HCT116 (cell line): ENCODE measurements at regions not wholly inside any gene's neighbourhood (a gene's known extent, or its start where the extent isn't known, plus 50 kb on each side); places are given as distances from the start of the nearest gene placed in this dataset.

Experiments
- ATAC-seq: fragments of 200-7000 bp; cut with Tn5 transposase; 2 replicates; pipeline ENCODE4 v1.9.1; 2020; ENCODE audit warnings: mild to moderate bottlenecking, moderate library complexity
- BruUV-seq: library from RNA; stranded (reverse); fragments of 400-500 nt; replicated peaks from 2 replicates; lab custom pipeline; 2021; lab: Mats Ljungman, UMichigan
- CTCF ChIA-PET: fragments of 300-600 bp; sonication (Branson Sonifier 250); formaldehyde crosslinking; loops from one replicate; lab custom pipeline; 2021; ENCODE audit warnings: antibody characterized with exemption; lab: Charles Lee
- POLR2A ChIA-PET: fragments of 300-600, 350-600 bp; sonication (Branson Sonifier 250); formaldehyde crosslinking; loops from one replicate; lab custom pipeline; 2021; ENCODE audit warnings: antibody characterized with exemption; lab: Charles Lee
- RAD21 ChIA-PET, 2 experiments: fragments of 300-600 bp; sonication (Branson Sonifier 250); formaldehyde crosslinking; loops; one replicate each; lab custom pipeline; 2023; ENCODE audit warnings: low total read pairs in 2 of 2; ENCODE audit not compliant: uncharacterized antibody in 2 of 2, unreplicated experiment in 2 of 2, low non-redundant PET in 1 of 2; lab: Charles Lee
- DNase-seq: peaks from one replicate; pipeline ENCODE4 v3.0.0-alpha.2; 2010; ENCODE audit warnings: low read depth, low spot score
- H2AFZ ChIP-seq: fragments of 200-600 bp; shearing (Covaris generic), sonication (generic); 2 replicates; pipeline ENCODE4 v1.6.1; 2017; ENCODE audit warnings: low read depth, mixed run types, mixed read lengths, antibody characterized with exemption, low read length; ENCODE audit not compliant: poor library complexity, severe bottlenecking
- H3K27ac ChIP-seq: 2 replicates; pipeline ENCODE4 v1.5.1; 2012; ENCODE audit warnings: low read depth, low read length
- H3K27me3 ChIP-seq: fragments of 200-600 bp; sonication (generic); 2 replicates; pipeline ENCODE4 v1.6.1; 2016; ENCODE audit warnings: mixed run types, low read length, mixed read lengths; ENCODE audit not compliant: insufficient read depth
- H3K36me3 ChIP-seq, 2 experiments: fragments of 200-500 bp in 1 of 2; fragments of 200-600 bp in 1 of 2; sonication (Bioruptor generic) in 1 of 2; sonication (generic) in 1 of 2; 2 replicates each; pipeline versions ENCODE4 v1.5.1 to v1.6.1; 2014 to 2016; ENCODE audit warnings: low read length in 2 of 2, inconsistent platforms in 1 of 2, mixed read lengths in 1 of 2, mixed run types in 1 of 2; ENCODE audit not compliant: insufficient read depth in 2 of 2, control insufficient read depth in 1 of 2
- H3K4me1 ChIP-seq, 2 experiments: fragments of 200-600 bp in 1 of 2; sonication (generic) in 1 of 2; 2 replicates each; pipeline versions ENCODE4 v1.5.1 to v1.6.1; 2012 to 2017; ENCODE audit warnings: low read length in 2 of 2, inconsistent platforms in 1 of 2, mild to moderate bottlenecking in 1 of 2, mixed read lengths in 1 of 2, mixed run types in 1 of 2, moderate library complexity in 1 of 2; ENCODE audit not compliant: insufficient read depth in 2 of 2, control insufficient read depth in 1 of 2
- H3K4me2 ChIP-seq: fragments of 200-600 bp; sonication (generic); 2 replicates; pipeline ENCODE4 v1.6.1; 2017; ENCODE audit warnings: mixed run types, low read length, mixed read lengths
- H3K4me3 ChIP-seq, 2 experiments: fragments of 200-600 bp in 1 of 2; sonication (generic) in 1 of 2; replicated peaks in 1 of 2; 2 replicates each; pipeline ENCODE4 v1.5.1; 2011 to 2016; ENCODE audit warnings: low read length in 2 of 2, control low read depth in 1 of 2, low read depth in 1 of 2, mild to moderate bottlenecking in 1 of 2, mixed read lengths in 1 of 2, mixed run types in 1 of 2
- H3K79me2 ChIP-seq: fragments of 200-600 bp; sonication (generic); 2 replicates; pipeline ENCODE4 v1.6.1; 2017; ENCODE audit warnings: mild to moderate bottlenecking, mixed run types, low read length, moderate library complexity, mixed read lengths; ENCODE audit not compliant: insufficient read depth
- H3K9ac ChIP-seq: fragments of 200-600 bp; sonication (generic); 2 replicates; pipeline ENCODE4 v1.6.1; 2016; ENCODE audit warnings: low read length, mixed read lengths
- H3K9me2 ChIP-seq: fragments of 200-600 bp; sonication (generic), shearing (Covaris generic); 2 replicates; pipeline ENCODE4 v1.6.1; 2017; ENCODE audit warnings: mixed run types, mild to moderate bottlenecking, moderate library complexity; ENCODE audit not compliant: insufficient read depth
- H3K9me3 ChIP-seq, 2 experiments: fragments of 200-500 bp in 1 of 2; fragments of 200-600 bp in 1 of 2; sonication (Bioruptor generic) in 1 of 2; sonication (generic) in 1 of 2; 2 replicates each; pipeline ENCODE4 v1.6.1; 2014 to 2017; ENCODE audit warnings: low read length in 2 of 2, mixed read lengths in 2 of 2, inconsistent platforms in 1 of 2, low read depth in 1 of 2, mild to moderate bottlenecking in 1 of 2, mixed run types in 1 of 2, moderate library complexity in 1 of 2; ENCODE audit not compliant: control insufficient read depth in 1 of 2, insufficient read depth in 1 of 2
- H4K20me1 ChIP-seq: fragments of 200-600 bp; sonication (generic), shearing (Covaris generic); 2 replicates; pipeline ENCODE4 v1.6.1; 2017; ENCODE audit warnings: mixed run types, mild to moderate bottlenecking, moderate library complexity; ENCODE audit not compliant: insufficient read depth
- CEBPB ChIP-seq: IDR thresholded peaks from 2 replicates; pipeline ENCODE4 v1.6.1; 2012; ENCODE audit warnings: low read depth
- CTCF ChIP-seq, 3 experiments: fragments of 200-600 bp in 1 of 3; sonication (generic) in 1 of 3; IDR thresholded peaks in 2 of 3; conservative IDR thresholded peaks in 1 of 3; 2 replicates each; pipeline ENCODE4 v1.5.1; 2012 to 2017; ENCODE audit warnings: low read depth in 2 of 3, low read length in 2 of 3, antibody characterized with exemption in 1 of 3, borderline replicate concordance in 1 of 3, control low read depth in 1 of 3, mild to moderate bottlenecking in 1 of 3, mixed read lengths in 1 of 3, mixed run types in 1 of 3, moderate library complexity in 1 of 3; ENCODE audit not compliant: insufficient read depth in 1 of 3
- ELF1 ChIP-seq: IDR thresholded peaks from 2 replicates; pipeline ENCODE4 v1.6.1; 2012; ENCODE audit warnings: low read depth, borderline replicate concordance
- MAX ChIP-seq: IDR thresholded peaks from 2 replicates; pipeline ENCODE4 v1.6.1; 2012
- POLR2A ChIP-seq: IDR thresholded peaks from 2 replicates; pipeline ENCODE4 v1.7.0; 2011; ENCODE audit warnings: borderline replicate concordance; ENCODE audit not compliant: insufficient read depth, insufficient read length; ENCODE audit errors: extremely low read depth
- POLR2AphosphoS5 ChIP-seq: IDR thresholded peaks from 2 replicates; pipeline ENCODE4 v1.6.1; 2011; ENCODE audit warnings: mild to moderate bottlenecking, low read depth, low read length, moderate library complexity
- RAD21 ChIP-seq: IDR thresholded peaks from 2 replicates; pipeline ENCODE4 v1.6.1; 2012; ENCODE audit warnings: low read depth, mild to moderate bottlenecking
- REST ChIP-seq: IDR thresholded peaks from 2 replicates; pipeline ENCODE4 v1.6.1; 2012; ENCODE audit warnings: low read depth
- SP1 ChIP-seq: IDR thresholded peaks from 2 replicates; pipeline ENCODE4 v1.6.1; 2012; ENCODE audit warnings: low read depth
- SRF ChIP-seq: IDR thresholded peaks from 2 replicates; pipeline ENCODE4 v1.6.1; 2012; ENCODE audit warnings: low read depth
- YY1 ChIP-seq: IDR thresholded peaks from 2 replicates; pipeline ENCODE4 v1.6.1; 2011; ENCODE audit warnings: low read length, low read depth, moderate library complexity, mild to moderate bottlenecking; ENCODE audit not compliant: insufficient replicate concordance; ENCODE audit errors: extremely low read depth
- intact Hi-C: fragments of 100-400 bp; cut with micrococcal nuclease; formaldehyde crosslinking; loops from 2 replicates; pipeline ENCODE4 v1.10.0; 2022

- ChIA-PET CTCF (no interaction called here), RAD21 (no interaction called here), POLR2A (no interaction called here)
- Histone ChIP-seq H3K9me3 (no peaks in the 10 kb centered on the region), H3K79me2 (no peaks in the 10 kb centered on the region), H3K9ac (no peak overlapping the region), H3K4me2 (no peak overlapping the region), H3K4me3 (no peak overlapping the region), H3K36me3 (no peaks in the 10 kb centered on the region), H3K27ac (no peak overlapping the region), H4K20me1 (no peaks in the 10 kb centered on the region), H3K4me1 (no peaks in the 10 kb centered on the region), H3K27me3 (no peaks in the 10 kb centered on the region), H2AFZ (no peak overlapping the region), H3K9me2 (no peaks in the 10 kb centered on the region)
- ATAC-seq (no peak), DNase-seq (no peak)
- no peak for TF ChIP-seq CEBPB
- no peak for TF ChIP-seq MAX
- TF ChIP-seq CTCF (IDR thresholded peaks at IDR 0.05 in 2 of 3, conservative IDR thresholded peaks at IDR 0.05 in 1 of 3; ENCODE audit: borderline replicate concordance in 1 of 3, insufficient read depth in 1 of 3, low read depth in 2 of 3, low read length in 2 of 3), result no peak
- TF ChIP-seq ELF1, result no peak
- TF ChIP-seq POLR2A, result no peak
- TF ChIP-seq POLR2AphosphoS5, result no peak
- TF ChIP-seq SP1, result no peak
- TF ChIP-seq SRF, result no peak
- no peak for TF ChIP-seq YY1
- no peak for TF ChIP-seq REST
- TF ChIP-seq RAD21, result no peak
- BruUV-seq, result no TSS peak
- intact Hi-C loops, result no loop called here
These were observed 627.9 kb downstream of the KCTD16 start for GRCh38 chr5:144798595-144798994.
